NT2/D1 (cell line): ENCODE measurements at regions not wholly inside any gene's neighbourhood (a gene's known extent, or its start where the extent isn't known, plus 50 kb on each side); places are given as distances from the start of the nearest gene placed in this dataset.

Experiments
- DNase-seq: peaks from one replicate; pipeline ENCODE4 v3.0.0-alpha.2; 2011; ENCODE audit warnings: low read depth, low spot score
- H3K27me3 ChIP-seq: 2 replicates; pipeline ENCODE4 v1.6.0; 2011; ENCODE audit warnings: mild to moderate bottlenecking; ENCODE audit not compliant: insufficient read length, insufficient read depth
- H3K36me3 ChIP-seq: 2 replicates; pipeline ENCODE4 v1.6.1; 2011; ENCODE audit warnings: mild to moderate bottlenecking, low read length, mixed read lengths; ENCODE audit not compliant: insufficient read depth, insufficient read length
- H3K4me1 ChIP-seq: 2 replicates; pipeline ENCODE4 v1.5.1; 2011; ENCODE audit not compliant: insufficient read depth, insufficient read length
- H3K4me3 ChIP-seq: 2 replicates; pipeline ENCODE4 v1.5.1; 2011; ENCODE audit warnings: low read depth; ENCODE audit not compliant: insufficient read length
- H3K9ac ChIP-seq: 2 replicates; pipeline ENCODE4 v1.6.0; 2011; ENCODE audit warnings: low read depth; ENCODE audit not compliant: insufficient read length
- H3K9me3 ChIP-seq: 2 replicates; pipeline ENCODE4 v1.5.1; 2011; ENCODE audit warnings: mild to moderate bottlenecking, low read length; ENCODE audit not compliant: insufficient read depth
- SUZ12 ChIP-seq: IDR thresholded peaks from 2 replicates; pipeline ENCODE4 v1.6.1; 2011; ENCODE audit not compliant: insufficient read length, insufficient read depth; ENCODE audit errors: extremely low read depth
- YY1 ChIP-seq: IDR thresholded peaks from 2 replicates; pipeline ENCODE4 v1.6.1; 2011; ENCODE audit not compliant: insufficient read length, insufficient read depth
- ZNF274 ChIP-seq: IDR thresholded peaks from 2 replicates; pipeline ENCODE4 v1.6.1; 2011; ENCODE audit warnings: mild to moderate bottlenecking, low read depth, low read length

GRCh38 chr20:52619101-52619500 is 353.1 kb upstream of the TSHZ2 start:
- no peak for DNase-seq
- Histone ChIP-seq H3K36me3 (no peaks in the 10 kb centered on the region), H3K4me1 (no peaks in the 10 kb centered on the region), H3K4me3 (no peak overlapping the region), H3K9me3 (no peaks in the 10 kb centered on the region), H3K27me3 (no peaks in the 10 kb centered on the region), H3K9ac (no peak overlapping the region)
- TF ChIP-seq YY1 (no peak), ZNF274 (no peak), SUZ12 (no peak)

GRCh38 chr20:52616629-52617028 is 355.5 kb upstream of the TSHZ2 start:
- Histone ChIP-seq H3K9me3 (no peaks in the 10 kb centered on the region), H3K4me3 (no peak overlapping the region), H3K36me3 (no peaks in the 10 kb centered on the region), H3K9ac (no peak overlapping the region), H3K27me3 (no peaks in the 10 kb centered on the region), H3K4me1 (no peaks in the 10 kb centered on the region)
- TF ChIP-seq YY1: no peak
- no peak for TF ChIP-seq SUZ12
- TF ChIP-seq ZNF274: no peak
- DNase-seq: no peak

- TF ChIP-seq YY1: no peak
- TF ChIP-seq ZNF274: no peak
- no peak for TF ChIP-seq SUZ12
- Histone ChIP-seq H3K4me1 (no peaks in the 10 kb centered on the region), H3K9ac (no peak overlapping the region), H3K9me3 (no peaks in the 10 kb centered on the region), H3K36me3 (no peaks in the 10 kb centered on the region), H3K4me3 (no peak overlapping the region), H3K27me3 (no peaks in the 10 kb centered on the region)
- no peak for DNase-seq
Observed at GRCh38 chr20:52614051-52614863, 357.9 kb upstream of the TSHZ2 start.

GRCh38 chr20:52612046-52612632 is 360.0 kb upstream of the TSHZ2 start:
- no peak for DNase-seq
- TF ChIP-seq ZNF274 (no peak), SUZ12 (no peak), YY1 (no peak)
- Histone ChIP-seq H3K9me3 (no peaks in the 10 kb centered on the region), H3K4me3 (no peak overlapping the region), H3K36me3 (no peaks in the 10 kb centered on the region), H3K9ac (no peak overlapping the region), H3K4me1 (no peaks in the 10 kb centered on the region), H3K27me3 (no peaks in the 10 kb centered on the region)

- Histone ChIP-seq H3K9me3 (no peaks in the 10 kb centered on the region), H3K36me3 (no peaks in the 10 kb centered on the region), H3K4me3 (no peak overlapping the region), H3K9ac (no peak overlapping the region), H3K4me1 (no peaks in the 10 kb centered on the region), H3K27me3 (no peaks in the 10 kb centered on the region)
- no peak for DNase-seq
- no peak for TF ChIP-seq SUZ12
- no peak for TF ChIP-seq YY1
- TF ChIP-seq ZNF274: no peak
Observed at GRCh38 chr20:52610749-52611148, 361.4 kb upstream of the TSHZ2 start.

GRCh38 chr20:52601295-52601971 is 370.7 kb upstream of the TSHZ2 start:
- Histone ChIP-seq H3K27me3 (no peaks in the 10 kb centered on the region), H3K4me3 (no peak overlapping the region), H3K36me3 (no peaks in the 10 kb centered on the region), H3K4me1 (no peaks in the 10 kb centered on the region), H3K9ac (no peak overlapping the region), H3K9me3 (no peaks in the 10 kb centered on the region; the same call in 1 of the 2 replicates)
- TF ChIP-seq ZNF274 (no peak), SUZ12 (no peak), YY1 (no peak)
- DNase-seq: no peak

GRCh38 chr20:52596256-52596655 is 375.9 kb upstream of the TSHZ2 start:
- no peaks in the 10 kb centered on the region for H3K4me1 ChIP-seq
- H3K36me3 ChIP-seq: no peaks in the 10 kb centered on the region
- no peak overlapping the region for H3K9ac ChIP-seq
- H3K9me3 ChIP-seq: no peaks in the 10 kb centered on the region; the same call in 1 of the 2 replicates
- H3K27me3 ChIP-seq: no peaks in the 10 kb centered on the region
- H3K4me3 ChIP-seq: no peak overlapping the region
- no peak for DNase-seq
- TF ChIP-seq SUZ12 (no peak), YY1 (no peak), ZNF274 (no peak)
